GM21381 (cell line): ENCODE measurements at regions not wholly inside any gene's neighbourhood (a gene's known extent, or its start where the extent isn't known, plus 50 kb on each side); places are given as distances from the start of the nearest gene placed in this dataset.
A peak's percentile ranks its signal among the peaks of the same experiment; 100 is the strongest.
"Not testable (repeated sequence)": the region's sequence is repeated elsewhere in the genome, so short reads cannot be mapped to it uniquely, and the experiment has no call there.

Experiments
- ATAC-seq: cut with Tn5 transposase; IDR thresholded peaks from one replicate; pipeline ENCODE4 v1.9.1; 2021; ENCODE audit warnings: mild to moderate bottlenecking, moderate library complexity; ENCODE audit not compliant: unreplicated experiment

DNA sequence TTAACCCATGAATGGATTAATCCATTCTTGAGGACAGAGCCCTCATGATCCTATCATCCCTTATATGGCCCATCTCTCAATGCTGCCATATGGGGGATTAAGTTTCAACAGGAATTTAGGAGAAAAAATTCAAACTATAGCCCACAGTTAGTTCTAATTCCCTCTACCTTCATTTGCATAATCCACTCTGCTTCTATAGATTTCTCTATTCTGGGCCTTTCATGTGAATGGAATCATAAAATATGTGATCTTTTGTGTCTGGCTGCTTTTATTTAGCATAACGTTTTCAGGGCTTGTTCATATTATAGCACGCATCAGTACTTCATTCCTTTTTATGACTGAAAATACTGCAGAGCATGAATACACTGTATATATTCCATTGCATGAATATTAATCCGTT lies 55.4 kb downstream of the CTSL start:
- no peak for ATAC-seq

DNA sequence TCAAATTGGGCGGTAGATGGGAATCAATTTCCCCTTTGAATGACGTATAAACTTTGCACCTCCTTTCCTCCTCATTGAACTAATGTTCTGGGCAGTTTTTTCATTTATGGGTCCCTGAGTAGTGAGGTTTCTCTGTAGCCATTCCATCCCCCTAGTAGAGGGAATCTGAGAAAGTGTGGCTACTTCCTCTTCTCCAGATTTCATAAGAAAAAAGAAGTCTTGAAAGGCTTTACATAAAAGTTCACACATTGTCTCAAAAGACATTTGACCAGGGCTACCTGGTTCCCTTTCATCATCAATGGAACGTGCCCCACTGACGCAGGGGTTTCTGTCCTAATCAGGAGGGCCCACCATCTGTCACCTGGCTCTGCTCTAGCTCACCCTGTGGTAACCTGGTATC lies 57.3 kb downstream of the CTSL start:
- ATAC-seq = no peak

DNA sequence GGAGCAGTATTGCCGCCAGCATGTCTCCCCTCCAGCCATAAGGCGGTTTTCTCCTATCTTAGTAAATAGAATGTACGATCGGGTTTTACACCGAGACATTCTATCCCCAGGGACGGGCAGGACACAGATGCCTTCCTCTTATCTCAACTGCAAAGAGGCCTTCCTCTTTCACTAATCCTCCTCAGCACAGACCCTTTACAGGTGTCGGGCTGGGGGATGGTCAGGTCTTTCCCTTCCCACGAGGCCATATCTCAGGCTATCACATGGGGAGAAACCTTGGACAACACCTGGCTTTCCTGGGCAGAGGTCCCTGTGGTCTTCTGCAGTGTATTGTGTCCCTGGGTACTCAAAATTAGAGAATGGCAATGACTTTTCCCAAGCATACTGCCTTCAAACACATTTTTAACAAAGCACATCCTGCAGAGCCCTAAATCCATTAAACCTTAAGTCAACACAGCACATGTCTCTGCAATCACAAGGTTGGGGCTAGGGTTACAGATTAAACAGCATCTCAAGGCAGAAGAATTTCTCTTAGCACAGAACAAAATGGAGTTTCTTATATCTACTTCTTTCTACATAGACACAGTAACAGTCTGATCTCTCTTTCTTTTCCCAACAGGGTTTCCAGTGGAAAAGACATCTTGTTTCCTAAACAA lies 59.5 kb downstream of the CTSL start:
- not testable (repeated sequence) for ATAC-seq

DNA sequence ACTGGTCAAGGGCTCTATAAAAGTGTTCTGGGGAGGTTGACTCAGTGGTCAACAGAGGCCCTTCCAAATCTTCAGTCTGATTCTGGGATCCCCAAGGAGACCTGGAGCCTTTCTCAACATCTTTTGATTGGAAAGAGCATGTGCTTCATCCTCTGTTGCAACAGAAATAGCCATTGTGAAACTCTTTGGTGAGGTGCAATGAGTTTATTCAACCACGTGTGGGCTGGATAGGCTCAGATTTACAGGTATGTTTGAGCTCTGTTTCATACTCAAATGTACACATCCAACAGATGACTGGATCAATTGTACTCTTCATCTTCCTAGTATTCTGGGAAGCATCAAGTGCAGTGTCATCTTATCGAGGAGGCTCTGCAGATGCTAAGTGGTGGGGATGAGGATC lies 60.5 kb downstream of the CTSL start:
- ATAC-seq = no peak

DNA sequence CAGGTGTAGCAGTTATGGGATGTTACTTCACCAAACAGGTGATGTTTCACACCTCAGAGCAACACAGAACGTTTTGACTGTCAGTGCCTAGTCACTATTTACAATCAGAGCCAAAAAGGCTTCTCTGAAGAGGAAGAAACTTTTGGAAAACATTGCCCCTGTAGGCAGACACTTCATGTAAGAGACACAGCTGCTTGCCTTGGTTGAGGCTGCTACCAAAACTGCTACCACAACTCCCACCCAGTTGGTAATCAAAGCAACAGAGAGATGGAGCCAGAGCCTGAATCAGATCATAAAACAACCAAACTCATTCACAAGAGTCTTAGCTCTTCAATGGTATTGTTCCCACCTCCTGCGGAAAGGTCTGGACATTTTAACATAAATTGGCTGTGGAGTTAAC lies 61.0 kb downstream of the CTSL start:
- ATAC-seq = no peak

GRCh38 chr9:87787735-87788134 lies 61.8 kb downstream of the CTSL start:
- ATAC-seq = no peak

DNA sequence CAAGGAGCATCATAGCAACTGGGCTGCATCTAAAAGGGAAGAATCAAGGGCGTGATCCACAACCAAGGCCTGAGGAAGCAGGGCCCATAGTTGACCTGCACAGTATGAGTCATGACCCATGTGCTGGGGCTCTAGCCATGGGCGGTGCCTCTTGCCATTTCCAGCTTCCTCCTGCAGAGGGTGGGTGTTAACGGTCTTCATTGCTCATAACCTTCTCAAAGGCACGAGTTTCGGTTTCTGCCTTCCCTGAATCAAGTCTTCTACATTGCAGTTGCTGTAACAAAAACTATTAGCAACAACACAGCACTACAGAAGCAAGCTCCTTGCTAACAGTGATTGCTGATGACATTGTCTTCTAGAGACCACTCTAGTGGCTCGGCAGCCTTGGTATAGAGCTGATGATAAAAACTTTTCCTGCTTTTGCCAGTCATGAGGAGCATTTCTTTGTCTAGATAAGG lies 66.9 kb downstream of the CTSL start:
- peak; percentile 90 for ATAC-seq

- no peak for ATAC-seq
Measured at GRCh38 chr9:87793292-87793691, 67.4 kb downstream of the CTSL start.

- no peak for ATAC-seq
Measured at GRCh38 chr9:87795178-87795577, 69.3 kb downstream of the CTSL start.

DNA sequence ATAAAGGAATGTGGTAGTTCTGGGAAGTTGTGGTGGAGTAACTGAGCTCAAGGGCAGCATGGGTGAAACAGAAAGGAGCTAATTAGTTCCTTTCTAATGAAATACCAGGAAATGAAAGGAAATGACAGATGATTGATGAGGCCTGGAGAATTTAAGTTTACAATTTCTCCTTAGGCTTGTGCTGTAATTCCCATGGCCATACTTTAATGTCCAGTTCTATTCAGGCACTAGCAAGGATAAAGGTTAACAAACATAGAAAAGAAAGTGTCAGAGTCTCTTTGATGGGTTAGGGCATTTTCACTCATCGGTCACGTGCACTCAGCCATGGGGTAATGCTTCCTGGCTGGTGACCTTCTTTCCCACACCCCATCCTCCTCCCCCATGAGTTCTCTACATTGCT lies 70.3 kb downstream of the CTSL start:
- no peak for ATAC-seq

DNA sequence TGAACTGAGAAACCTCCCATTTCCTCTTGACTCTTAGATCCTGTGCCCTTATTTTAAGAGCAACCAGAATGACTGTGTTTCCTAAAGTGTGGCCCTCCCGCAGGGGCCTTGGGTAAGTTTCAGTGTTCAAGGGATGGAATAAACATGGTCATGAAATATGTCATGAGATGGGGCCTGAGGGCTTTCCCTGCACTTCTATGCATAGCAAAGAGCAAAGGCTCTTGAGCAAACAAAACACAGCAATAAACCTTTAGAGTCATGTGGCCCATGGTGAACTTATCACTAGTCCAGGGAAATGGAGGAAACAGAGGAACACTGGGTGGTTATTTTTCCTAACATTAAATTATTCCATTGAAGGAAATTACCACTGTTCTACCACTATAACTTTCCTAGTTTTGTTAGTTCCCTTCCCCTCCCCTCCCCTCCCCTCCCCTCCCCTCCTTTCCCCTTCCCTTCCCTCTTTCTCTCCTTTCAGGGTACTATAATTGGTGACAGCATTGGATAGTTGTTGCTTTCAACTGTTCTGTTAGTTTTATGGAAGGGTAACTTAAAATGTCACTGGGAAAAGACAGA lies 72.4 kb downstream of the CTSL start:
- ATAC-seq = no peak

GRCh38 chr9:87799503-87799902 lies 73.6 kb downstream of the CTSL start:
- no peak for ATAC-seq

DNA sequence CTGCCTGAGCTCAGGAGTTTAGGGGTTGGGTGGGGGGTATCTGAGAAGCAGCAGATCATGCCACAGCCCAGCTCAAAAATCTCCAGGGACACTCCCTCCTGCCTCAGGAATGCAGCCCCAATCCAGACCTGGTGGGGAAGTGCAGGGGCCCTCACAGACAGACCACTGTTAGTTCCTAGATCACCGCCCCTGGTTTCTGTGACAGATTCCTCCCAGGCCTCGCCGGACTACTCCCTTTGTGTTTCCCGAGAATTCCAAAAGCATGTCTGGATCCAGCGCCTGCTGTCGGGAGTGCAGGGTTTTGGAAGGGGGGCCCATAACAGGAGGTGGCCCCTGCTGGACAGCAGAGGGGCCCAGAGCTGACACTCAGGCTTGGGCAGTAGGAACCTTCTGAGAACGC lies 74.5 kb downstream of the CTSL start:
- ATAC-seq = no peak

GRCh38 chr9:87801013-87801412 lies 75.1 kb downstream of the CTSL start:
- no peak for ATAC-seq

DNA sequence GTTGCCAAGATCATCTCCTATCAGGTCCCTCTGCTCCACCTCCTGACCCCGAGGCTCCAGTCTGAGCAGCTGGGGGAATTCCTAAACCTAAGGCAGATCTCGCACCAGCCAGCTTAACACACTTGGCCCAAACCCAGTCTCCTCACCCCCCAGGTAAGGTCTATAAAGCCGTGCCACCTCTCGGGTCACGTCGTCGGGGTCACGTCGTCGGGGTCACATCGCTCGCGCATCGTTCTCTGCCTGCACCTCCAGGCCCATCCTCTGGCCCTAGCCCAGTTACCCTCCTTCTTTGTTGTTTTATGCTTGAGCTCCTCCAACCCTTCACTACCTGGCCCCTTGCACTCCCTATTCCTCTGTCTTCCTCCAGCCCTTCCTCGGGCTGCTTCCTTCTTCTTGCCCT lies 77.2 kb downstream of the CTSL start:
- no peak for ATAC-seq

DNA sequence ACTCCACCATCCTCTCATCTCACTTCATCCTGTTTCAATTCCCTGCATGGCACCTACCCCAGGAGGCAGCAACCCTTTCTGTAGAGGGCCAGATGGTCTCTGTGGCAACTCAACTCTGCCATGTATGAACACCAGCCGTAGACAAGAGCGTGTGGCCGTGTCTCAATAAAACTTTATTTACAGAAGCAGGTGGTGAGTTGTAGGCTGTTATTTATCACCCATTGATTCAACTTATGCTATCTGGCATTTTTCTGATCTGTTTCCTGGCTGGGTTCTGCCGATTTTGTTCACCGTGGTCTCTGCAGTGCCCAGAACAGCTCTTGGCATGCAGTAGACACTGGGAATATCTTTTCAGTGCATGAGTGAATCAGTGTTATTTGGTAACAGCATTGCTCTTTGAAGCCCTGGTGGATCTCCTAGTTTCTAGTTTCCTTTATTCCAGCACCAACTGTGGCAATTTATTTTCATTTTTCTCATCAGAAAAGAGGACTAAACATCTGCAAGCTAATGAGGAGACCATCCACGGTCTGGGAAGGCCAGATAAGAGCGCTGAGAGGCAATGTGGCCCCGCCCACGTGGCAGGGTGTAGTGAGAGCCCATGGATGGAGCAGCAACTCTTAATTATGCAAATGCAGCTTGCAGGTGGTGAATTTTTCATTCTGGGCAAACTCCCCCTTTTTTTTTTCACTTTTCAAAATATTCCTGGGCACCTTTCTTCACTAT lies 77.9 kb downstream of the CTSL start:
- no peak for ATAC-seq

- no peak for ATAC-seq
Measured at GRCh38 chr9:87805259-87805658, 77.4 kb upstream of the SPATA31E1 start.

DNA sequence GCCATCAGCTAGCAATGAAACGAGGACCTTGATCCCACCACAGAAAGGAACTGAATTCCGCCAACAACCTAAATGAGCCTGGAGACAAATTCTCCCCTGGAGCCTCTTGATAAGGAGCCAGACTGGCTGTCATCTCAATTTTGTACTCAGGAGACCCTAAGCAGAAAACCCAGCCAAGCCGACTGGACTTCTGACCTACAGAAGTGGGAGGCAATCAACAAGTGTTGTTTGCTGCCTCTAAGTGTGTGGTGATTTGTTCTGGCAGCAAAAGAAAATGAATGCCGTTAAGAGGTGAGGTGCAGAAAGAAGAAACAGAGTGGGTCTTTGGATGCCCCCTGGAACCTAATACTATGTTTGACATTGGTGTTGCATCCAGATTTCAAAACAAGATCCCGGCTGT lies 72.7 kb upstream of the SPATA31E1 start:
- no peak for ATAC-seq

DNA sequence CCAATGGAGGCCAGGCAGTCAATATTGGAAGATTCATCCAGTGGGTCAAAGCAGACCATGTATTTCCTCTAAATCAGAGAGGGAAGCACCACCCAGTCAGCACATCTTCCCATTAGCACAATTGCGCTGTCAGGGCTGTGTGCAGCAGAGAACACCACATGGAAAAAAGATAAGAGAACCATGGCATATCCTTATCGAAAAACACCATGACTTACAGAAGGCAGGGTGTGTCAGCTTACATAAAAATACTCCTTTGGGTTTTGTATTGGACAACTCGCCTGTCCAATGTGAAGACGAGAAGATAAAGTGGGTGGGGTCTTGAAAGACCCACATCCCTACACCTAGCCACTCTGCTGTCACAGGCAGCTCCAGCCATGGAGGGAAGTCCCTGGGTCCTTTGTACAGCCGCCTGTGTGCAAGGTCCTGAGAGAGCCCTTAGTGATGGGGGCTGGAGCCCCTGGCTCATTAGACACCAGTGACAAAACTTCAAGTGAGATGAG lies 71.9 kb upstream of the SPATA31E1 start:
- ATAC-seq = no peak

GRCh38 chr9:87812375-87813118 lies 70.1 kb upstream of the SPATA31E1 start:
- no peak for ATAC-seq

DNA sequence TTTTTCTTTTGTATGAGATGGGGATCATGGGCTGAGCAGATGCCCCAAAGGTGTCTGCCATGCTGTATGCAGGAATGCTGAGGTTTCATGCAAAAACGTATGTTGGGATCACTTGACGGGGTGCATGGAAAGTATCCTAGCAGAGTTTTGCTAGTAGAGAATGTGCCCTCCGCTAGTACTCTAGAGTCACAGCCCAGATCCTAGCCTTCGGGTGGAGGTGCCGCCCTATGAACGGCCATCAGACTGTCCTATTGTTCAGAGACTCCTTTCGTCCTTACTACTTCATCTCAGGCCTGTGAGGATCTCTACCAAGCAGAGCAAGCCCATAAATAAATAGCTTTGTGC lies 69.6 kb upstream of the SPATA31E1 start:
- no peak for ATAC-seq

- ATAC-seq = no peak
Measured at GRCh38 chr9:87816036-87816435, 66.6 kb upstream of the SPATA31E1 start.
